Activated B cell treated with CpG ODN at 0.5 μM for 24 hours (primary cell): ENCODE measurements at regions not wholly inside any gene's neighbourhood (a gene's known extent, or its start where the extent isn't known, plus 50 kb on each side); places are given as distances from the start of the nearest gene placed in this dataset.

Source experiments
- ATAC-seq: fragments of 200-7000 bp; cut with Tn5 transposase; one replicate; pipeline ENCODE4 v1.10.0; 2021; ENCODE audit warnings: low read depth, mild to moderate bottlenecking, moderate library complexity
- CTCF ChIA-PET: fragments of 350-600 bp; sonication (Branson Sonifier 250); formaldehyde crosslinking; loops from one replicate; lab custom pipeline; 2021; ENCODE audit warnings: antibody characterized with exemption; lab: Charles Lee
- POLR2A ChIA-PET: fragments of 350-600 bp; sonication (Branson Sonifier 250); formaldehyde crosslinking; loops from one replicate; lab custom pipeline; 2021; ENCODE audit warnings: antibody characterized with exemption; lab: Charles Lee
- DNase-seq: peaks from one replicate; pipeline ENCODE4 v3.0.0; 2022
- H3K27ac Mint-ChIP-seq: one replicate; pipeline ENCODE4 v1.8.0; 2020; ENCODE audit warnings: mixed read lengths
- H3K27me3 Mint-ChIP-seq: one replicate; pipeline ENCODE4 v1.8.0; 2021; ENCODE audit warnings: mixed read lengths
- H3K36me3 Mint-ChIP-seq: one replicate; pipeline ENCODE4 v1.8.0; 2021; ENCODE audit warnings: low read depth, mixed read lengths
- H3K4me1 Mint-ChIP-seq: one replicate; pipeline ENCODE4 v1.8.0; 2021; ENCODE audit warnings: mixed read lengths
- H3K4me3 Mint-ChIP-seq: one replicate; pipeline ENCODE4 v1.8.0; 2020; ENCODE audit warnings: mild to moderate bottlenecking, mixed read lengths
- H3K9me3 Mint-ChIP-seq: one replicate; pipeline ENCODE4 v1.8.0; 2020; ENCODE audit warnings: mixed read lengths
- intact Hi-C: fragments of 100-400 bp; cut with micrococcal nuclease; formaldehyde crosslinking; loops from one replicate; pipeline ENCODE4 v1.15.1; 2024
- TF ChIP-seq, protein P1 (sequence below): fragments of 200-600 bp; IDR thresholded peaks from one replicate; pipeline ENCODE4 v1.8.0; 2022; ENCODE audit warnings: antibody characterized with exemption, mild to moderate bottlenecking

DNA sequence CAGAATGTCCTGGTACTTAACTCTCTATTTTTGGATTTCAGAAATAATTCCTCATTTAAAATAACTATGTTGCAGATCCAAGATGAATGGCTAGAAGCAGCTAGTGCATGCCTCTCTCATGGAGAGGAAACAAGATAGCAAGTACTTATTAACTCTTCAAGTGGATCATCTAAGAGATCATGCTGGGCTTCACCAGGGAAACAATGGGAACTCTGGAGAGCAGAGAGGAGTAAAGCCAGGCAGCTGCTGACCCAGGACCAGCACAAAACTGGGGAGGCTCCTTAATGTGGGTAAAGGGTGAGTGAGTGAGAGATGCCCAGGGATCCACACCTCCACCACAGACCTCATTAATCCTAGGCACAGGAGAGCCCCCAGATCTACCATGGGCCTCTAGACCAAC, 897.8 kb upstream of the ACO1 start:
- CTCF ChIA-PET, result no interaction called here
- Mint-ChIP-seq H3K4me1 (no peaks in the 10 kb centered on the region), H3K27me3 (no peaks in the 10 kb centered on the region), H3K4me3 (no peak overlapping the region), H3K9me3 (no peaks in the 10 kb centered on the region), H3K36me3 (no peaks in the 10 kb centered on the region), H3K27ac (no peak overlapping the region)
- ATAC-seq (no peak), DNase-seq (no peak)
- TF ChIP-seq, protein P1, sequence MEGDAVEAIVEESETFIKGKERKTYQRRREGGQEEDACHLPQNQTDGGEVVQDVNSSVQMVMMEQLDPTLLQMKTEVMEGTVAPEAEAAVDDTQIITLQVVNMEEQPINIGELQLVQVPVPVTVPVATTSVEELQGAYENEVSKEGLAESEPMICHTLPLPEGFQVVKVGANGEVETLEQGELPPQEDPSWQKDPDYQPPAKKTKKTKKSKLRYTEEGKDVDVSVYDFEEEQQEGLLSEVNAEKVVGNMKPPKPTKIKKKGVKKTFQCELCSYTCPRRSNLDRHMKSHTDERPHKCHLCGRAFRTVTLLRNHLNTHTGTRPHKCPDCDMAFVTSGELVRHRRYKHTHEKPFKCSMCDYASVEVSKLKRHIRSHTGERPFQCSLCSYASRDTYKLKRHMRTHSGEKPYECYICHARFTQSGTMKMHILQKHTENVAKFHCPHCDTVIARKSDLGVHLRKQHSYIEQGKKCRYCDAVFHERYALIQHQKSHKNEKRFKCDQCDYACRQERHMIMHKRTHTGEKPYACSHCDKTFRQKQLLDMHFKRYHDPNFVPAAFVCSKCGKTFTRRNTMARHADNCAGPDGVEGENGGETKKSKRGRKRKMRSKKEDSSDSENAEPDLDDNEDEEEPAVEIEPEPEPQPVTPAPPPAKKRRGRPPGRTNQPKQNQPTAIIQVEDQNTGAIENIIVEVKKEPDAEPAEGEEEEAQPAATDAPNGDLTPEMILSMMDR, result no peak
- POLR2A ChIA-PET, result no interaction called here
- intact Hi-C loops, result no loop called here

DNA sequence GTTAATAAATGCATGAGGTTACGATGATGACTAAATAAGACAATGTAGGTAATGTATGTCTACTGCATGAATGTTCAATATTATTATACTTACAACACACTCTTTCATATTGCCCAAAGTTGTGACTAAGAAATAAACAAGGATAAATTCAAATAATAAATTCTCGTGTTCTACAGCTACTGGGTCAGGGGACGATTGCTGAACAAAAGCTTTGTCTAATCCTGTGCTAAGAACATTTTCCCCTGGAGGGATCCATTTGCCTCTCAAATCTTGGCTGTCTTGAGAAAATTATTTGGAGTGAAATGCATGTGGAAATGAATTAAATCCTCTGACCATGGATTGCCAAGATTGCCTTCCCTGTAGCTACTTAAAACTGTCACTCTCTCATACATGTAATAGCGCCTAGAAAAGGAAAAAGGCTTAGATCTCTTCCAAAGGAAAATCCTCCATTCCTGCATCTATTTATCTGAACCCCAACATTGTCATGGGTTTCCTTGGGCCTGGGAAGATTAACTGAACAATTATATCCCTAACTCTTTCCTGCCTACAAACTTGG, 893.8 kb upstream of the ACO1 start:
- TF ChIP-seq, protein P1, result no peak
- CTCF ChIA-PET, result no interaction called here
- H3K27ac Mint-ChIP-seq, result no peak overlapping the region

DNA sequence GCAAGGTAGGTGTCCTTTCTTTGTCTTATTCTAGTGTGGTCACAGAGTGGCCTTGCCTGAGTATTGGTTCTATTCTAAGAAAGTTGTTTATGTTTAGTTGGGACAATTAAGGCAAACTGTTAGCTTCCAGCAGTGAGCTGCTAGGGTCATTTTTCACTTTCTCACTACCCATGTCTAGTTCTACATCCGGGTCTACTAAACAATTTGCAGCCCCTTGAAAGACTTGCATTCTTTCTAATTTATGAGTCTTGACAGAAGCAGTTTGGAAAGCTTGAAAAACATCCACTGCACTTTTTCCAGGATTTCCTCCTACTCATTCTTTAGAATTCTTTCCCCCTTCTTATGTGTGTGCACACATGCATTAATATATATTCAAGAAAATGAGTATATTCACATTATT, 892.2 kb upstream of the ACO1 start:
- ATAC-seq (no peak), DNase-seq (no peak)
- CTCF ChIA-PET, result no interaction called here
- no peak overlapping the region for H3K27ac Mint-ChIP-seq
- H3K4me3 Mint-ChIP-seq, result no peak overlapping the region
- H3K27me3 Mint-ChIP-seq, result no peaks in the 10 kb centered on the region
- no peaks in the 10 kb centered on the region for H3K9me3 Mint-ChIP-seq
- H3K4me1 Mint-ChIP-seq, result no peaks in the 10 kb centered on the region
- H3K36me3 Mint-ChIP-seq, result no peaks in the 10 kb centered on the region
- intact Hi-C loops, result no loop called here
- TF ChIP-seq, protein P1, result no peak
- POLR2A ChIA-PET, result no interaction called here

More for the DNA sequence above, 893.8 kb upstream of the ACO1 start:
- H3K9me3 Mint-ChIP-seq, result no peaks in the 10 kb centered on the region
- intact Hi-C loops, result no loop called here
- ATAC-seq (no peak), DNase-seq (no peak)
- no peaks in the 10 kb centered on the region for H3K4me1 Mint-ChIP-seq
- no peaks in the 10 kb centered on the region for H3K36me3 Mint-ChIP-seq
- POLR2A ChIA-PET, result no interaction called here
- no peaks in the 10 kb centered on the region for H3K27me3 Mint-ChIP-seq
- H3K4me3 Mint-ChIP-seq, result no peak overlapping the region

DNA sequence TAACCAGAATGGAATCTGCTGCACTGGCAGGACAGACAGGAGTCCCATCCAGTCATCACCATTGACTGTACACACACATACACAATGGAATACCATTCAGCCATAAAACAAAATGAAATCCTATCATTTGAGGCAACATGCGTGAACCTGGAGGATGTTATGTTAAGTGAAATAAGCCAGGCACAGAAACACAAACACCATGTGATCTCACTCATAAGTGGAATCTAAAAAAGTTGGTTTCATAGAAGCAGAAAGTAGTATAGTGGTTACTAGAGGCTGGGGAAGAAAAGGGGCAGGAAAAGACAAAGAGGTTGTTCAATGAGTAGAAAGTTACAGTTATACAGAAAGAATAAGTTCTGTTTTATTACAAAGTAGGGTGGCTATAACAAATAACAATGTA, 884.0 kb upstream of the ACO1 start:
- no peak overlapping the region for H3K4me3 Mint-ChIP-seq
- H3K9me3 Mint-ChIP-seq, result no peaks in the 10 kb centered on the region
- no peak for DNase-seq
- TF ChIP-seq, protein P1, result no peak
- ATAC-seq, result no peak
- H3K27ac Mint-ChIP-seq, result no peak overlapping the region
- intact Hi-C loops, result no loop called here
- POLR2A ChIA-PET, result no interaction called here
- CTCF ChIA-PET, result no interaction called here
- no peaks in the 10 kb centered on the region for H3K4me1 Mint-ChIP-seq
- no peaks in the 10 kb centered on the region for H3K27me3 Mint-ChIP-seq
- no peaks in the 10 kb centered on the region for H3K36me3 Mint-ChIP-seq

DNA sequence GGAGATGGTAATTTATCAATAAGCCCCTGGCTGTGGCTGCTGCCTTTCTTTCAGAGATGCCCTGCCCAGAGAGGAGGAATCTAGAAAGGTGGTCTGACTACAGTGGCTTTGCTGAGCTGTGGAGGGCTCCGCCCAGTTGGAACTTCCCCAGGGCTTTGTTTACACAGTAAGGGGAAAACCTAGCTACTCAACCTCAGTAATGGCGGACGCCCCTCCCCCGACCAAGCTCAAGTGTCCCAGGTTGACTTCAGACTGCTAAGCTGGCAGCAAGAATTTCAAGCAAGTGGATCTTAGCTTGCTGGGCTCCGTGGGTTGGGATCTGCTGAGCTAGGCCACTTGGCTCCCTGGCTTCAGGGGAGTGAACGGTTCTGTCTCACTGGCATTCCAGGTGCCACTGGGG, 865.4 kb upstream of the ACO1 start:
- H3K4me1 Mint-ChIP-seq, result peaks cover 21% of the 10 kb centered on the region
- ChIA-PET POLR2A (interaction anchor here (1.6 kb wide), 1 partner anchor 172 kb away, joined by 4 read pairs; no protein-coding TSS in a partner anchor), CTCF (no interaction called here)
- ATAC-seq (peak; percentile 77), DNase-seq (peak; percentile 16)
- H3K4me3 Mint-ChIP-seq, result no peak overlapping the region
- intact Hi-C loops, result loop anchor here (5.0 kb wide), 1 partner anchor 72 kb away; no protein-coding TSS in a partner anchor
- H3K27me3 Mint-ChIP-seq, result no peaks in the 10 kb centered on the region
- H3K9me3 Mint-ChIP-seq, result peaks cover 8% of the 10 kb centered on the region
- H3K27ac Mint-ChIP-seq, result no peak overlapping the region
- no peaks in the 10 kb centered on the region for H3K36me3 Mint-ChIP-seq
- TF ChIP-seq, protein P1, result no peak
